MM.1S (cell line): ENCODE measurements at regions not wholly inside any gene's neighbourhood (a gene's known extent, or its start where the extent isn't known, plus 50 kb on each side); places are given as distances from the start of the nearest gene placed in this dataset.

Experiments used
- DNase-seq: peaks from one replicate; pipeline ENCODE4 v3.0.0-alpha.2; 2015
- H2AFZ ChIP-seq: fragments of 300-600 bp; sonication (generic); 2 replicates; pipeline ENCODE4 v1.6.0; 2016; ENCODE audit warnings: antibody characterized with exemption, low read length
- H3F3A ChIP-seq: fragments of 300-600 bp; sonication (generic); 2 replicates; pipeline ENCODE4 v1.6.1; 2016; ENCODE audit warnings: mild to moderate bottlenecking, antibody characterized with exemption, low read length, moderate library complexity, mixed read lengths; ENCODE audit not compliant: insufficient read depth
- H3K27ac ChIP-seq: fragments of 300-600 bp; sonication (generic); 2 replicates; pipeline ENCODE4 v1.5.1; 2016; ENCODE audit warnings: mild to moderate bottlenecking, low read length
- H3K27me3 ChIP-seq: fragments of 300-600 bp; sonication (generic); replicated peaks from 2 replicates; pipeline ENCODE4 v1.6.0; 2016; ENCODE audit warnings: low read length; ENCODE audit not compliant: insufficient read depth
- H3K36me3 ChIP-seq: fragments of 300-600 bp; sonication (generic); replicated peaks from 2 replicates; pipeline ENCODE4 v1.6.1; 2016; ENCODE audit warnings: mild to moderate bottlenecking, low read length, mixed read lengths; ENCODE audit not compliant: insufficient read depth
- H3K4me1 ChIP-seq: fragments of 300-600 bp; sonication (generic); 2 replicates; pipeline ENCODE4 v1.6.1; 2016; ENCODE audit warnings: low read length, mixed read lengths
- H3K4me2 ChIP-seq: fragments of 300-600 bp; sonication (generic); 2 replicates; pipeline ENCODE4 v1.6.0; 2016; ENCODE audit warnings: low read depth, low read length
- H3K4me3 ChIP-seq: fragments of 300-600 bp; sonication (generic); 2 replicates; pipeline ENCODE4 v1.5.1; 2016; ENCODE audit warnings: low read length, mixed read lengths
- H3K79me2 ChIP-seq: fragments of 300-600 bp; sonication (generic); 2 replicates; pipeline ENCODE4 v1.6.1; 2016; ENCODE audit warnings: mixed run types, low read length, mixed read lengths
- H3K9ac ChIP-seq: fragments of 300-600 bp; sonication (generic); 2 replicates; pipeline ENCODE4 v1.6.1; 2016; ENCODE audit warnings: low read length, mixed read lengths
- H3K9me2 ChIP-seq: fragments of 300-600 bp; sonication (generic); replicated peaks from 2 replicates; pipeline ENCODE4 v1.6.1; 2016; ENCODE audit warnings: mild to moderate bottlenecking, low read length, mixed read lengths; ENCODE audit not compliant: insufficient read depth
- H3K9me3 ChIP-seq: fragments of 300-600 bp; sonication (generic); replicated peaks from 2 replicates; pipeline ENCODE4 v1.6.1; 2016; ENCODE audit warnings: mild to moderate bottlenecking, low read length, mixed read lengths; ENCODE audit not compliant: insufficient read depth
- H4K20me1 ChIP-seq: fragments of 300-600 bp; sonication (generic); 2 replicates; pipeline ENCODE4 v1.6.1; 2016; ENCODE audit warnings: mild to moderate bottlenecking, low read length, moderate library complexity, mixed read lengths; ENCODE audit not compliant: insufficient read depth
- CTCF ChIP-seq: fragments of 300-600 bp; sonication (generic); IDR thresholded peaks from 2 replicates; pipeline ENCODE4 v1.5.1; 2016; ENCODE audit warnings: antibody characterized with exemption, low read length, mixed read lengths
- EZH2 ChIP-seq: fragments of 300-600 bp; sonication (generic); optimal IDR thresholded peaks from 2 replicates; pipeline ENCODE3; 2017; ENCODE audit warnings: low read depth, mild to moderate bottlenecking, antibody characterized with exemption, low read length, mixed read lengths
- EZH2phosphoT487 ChIP-seq: fragments of 300-600 bp; sonication (generic); IDR thresholded peaks from 2 replicates; pipeline ENCODE4 v1.6.1; 2018; ENCODE audit warnings: antibody characterized with exemption, low read length

GRCh38 chr6:33901822-33902456 is 98.1 kb upstream of the MLN start:
- no peak for DNase-seq
- no peak overlapping the region for H3K4me3 ChIP-seq
- H3K79me2 ChIP-seq = no peaks in the 10 kb centered on the region
- no peaks in the 10 kb centered on the region for H3K36me3 ChIP-seq
- TF ChIP-seq EZH2phosphoT487 (no peak), EZH2 (no peak), CTCF (no peak)
- H2AFZ ChIP-seq = no peak overlapping the region
- H3K9me2 ChIP-seq = no peaks in the 10 kb centered on the region
- H3K4me1 ChIP-seq = peaks cover 21% of the 10 kb centered on the region
- H3F3A ChIP-seq = no peaks in the 10 kb centered on the region
- no peak overlapping the region for H3K4me2 ChIP-seq
- peaks cover 17% of the 10 kb centered on the region for H3K27me3 ChIP-seq
- no peak overlapping the region for H3K9ac ChIP-seq
- no peaks in the 10 kb centered on the region for H3K9me3 ChIP-seq
- H4K20me1 ChIP-seq = no peaks in the 10 kb centered on the region
- no peak overlapping the region for H3K27ac ChIP-seq

- Histone ChIP-seq H3K9me3 (no peaks in the 10 kb centered on the region), H3K27ac (no peak overlapping the region), H2AFZ (no peak overlapping the region), H3K9me2 (no peaks in the 10 kb centered on the region), H3K36me3 (no peaks in the 10 kb centered on the region), H3F3A (no peaks in the 10 kb centered on the region), H3K4me3 (no peak overlapping the region), H3K4me1 (peaks cover 8% of the 10 kb centered on the region; the same call in 1 of the 2 replicates), H3K27me3 (peaks cover 18% of the 10 kb centered on the region), H4K20me1 (no peaks in the 10 kb centered on the region), H3K9ac (no peak overlapping the region), H3K4me2 (no peak overlapping the region), H3K79me2 (no peaks in the 10 kb centered on the region)
- TF ChIP-seq EZH2phosphoT487 (no peak), CTCF (no peak), EZH2 (no peak)
- no peak for DNase-seq
Measured at GRCh38 chr6:33898771-33899170, 95.0 kb upstream of the MLN start.

GRCh38 chr6:33897189-33897780 is 93.5 kb upstream of the MLN start:
- peaks cover 8% of the 10 kb centered on the region; the same call in 1 of the 2 replicates for H3K4me1 ChIP-seq
- no peak overlapping the region for H2AFZ ChIP-seq
- DNase-seq = no peak
- H3K27ac ChIP-seq = no peak overlapping the region
- H4K20me1 ChIP-seq = no peaks in the 10 kb centered on the region
- H3K4me3 ChIP-seq = no peak overlapping the region
- H3F3A ChIP-seq = no peaks in the 10 kb centered on the region
- no peak overlapping the region for H3K4me2 ChIP-seq
- H3K9me2 ChIP-seq = no peaks in the 10 kb centered on the region
- no peaks in the 10 kb centered on the region for H3K79me2 ChIP-seq
- no peaks in the 10 kb centered on the region for H3K9me3 ChIP-seq
- TF ChIP-seq EZH2phosphoT487 (no peak), CTCF (no peak), EZH2 (no peak)
- H3K27me3 ChIP-seq = peaks cover 19% of the 10 kb centered on the region
- no peak overlapping the region for H3K9ac ChIP-seq
- H3K36me3 ChIP-seq = no peaks in the 10 kb centered on the region
